HUES64 (cell line): ENCODE measurements at regions not wholly inside any gene's neighbourhood (a gene's known extent, or its start where the extent isn't known, plus 50 kb on each side); places are given as distances from the start of the nearest gene placed in this dataset.
"Not testable (repeated sequence)": the region's sequence is repeated elsewhere in the genome, so short reads cannot be mapped to it uniquely, and the experiment has no call there.

Experiments
- H3K27ac ChIP-seq: 2 replicates; pipeline ENCODE4 v1.7.0; 2013; ENCODE audit warnings: low read depth, low read length, inconsistent platforms
- H3K27me3 ChIP-seq: 2 replicates; pipeline ENCODE4 v1.6.1; 2013; ENCODE audit warnings: mild to moderate bottlenecking, low read length; ENCODE audit not compliant: insufficient read depth
- H3K36me3 ChIP-seq: 2 replicates; pipeline ENCODE4 v1.6.1; 2013; ENCODE audit warnings: mild to moderate bottlenecking, low read length; ENCODE audit not compliant: insufficient read depth
- H3K4me1 ChIP-seq: 2 replicates; pipeline ENCODE4 v1.6.1; 2013; ENCODE audit warnings: mild to moderate bottlenecking, low read length, moderate library complexity; ENCODE audit not compliant: insufficient read depth
- H3K4me3 ChIP-seq: 2 replicates; pipeline ENCODE4 v1.5.1; 2013; ENCODE audit warnings: mild to moderate bottlenecking, low read length, moderate library complexity
- H3K9ac ChIP-seq: 2 replicates; pipeline ENCODE4 v1.6.1; 2013; ENCODE audit warnings: mild to moderate bottlenecking, low read depth, low read length
- H3K9me3 ChIP-seq: 2 replicates; pipeline ENCODE4 v1.6.1; 2013; ENCODE audit warnings: low read depth, low read length; ENCODE audit not compliant: insufficient read depth
- WGBS: fragments of 150-250, 120-280 bp; methylation state at CpG from one replicate; pipeline ENCODE4 v1.1.7; 2013; ENCODE audit warnings: missing lambda C conversion rate; 5-methylcytosine and 5-hydroxymethylcytosine counted together

- 100% methylated on average over 1 of the region's 1 CpG for WGBS
- Histone ChIP-seq H3K9me3 (peaks cover 6% of the 10 kb centered on the region; the same call in 1 of the 2 replicates), H3K9ac (no peak overlapping the region), H3K27ac (no peak overlapping the region), H3K27me3 (no peaks in the 10 kb centered on the region), H3K36me3 (no peaks in the 10 kb centered on the region), H3K4me1 (no peaks in the 10 kb centered on the region), H3K4me3 (no peak overlapping the region)
Observed at GRCh38 chr1:121471523-121471922, 286.7 kb downstream of the SRGAP2C start.

GRCh38 chr1:121472017-121472416, 287.2 kb downstream of the SRGAP2C start:
- no peaks in the 10 kb centered on the region for H3K36me3 ChIP-seq
- WGBS: 90% methylated on average over 4 of the region's 4 CpGs

GRCh38 chr1:121483234-121483633, 298.5 kb downstream of the SRGAP2C start:
- H3K4me1 ChIP-seq: no peaks in the 10 kb centered on the region
- H3K4me3 ChIP-seq: no peak overlapping the region
- H3K9me3 ChIP-seq: peaks cover 2% of the 10 kb centered on the region; the same call in 1 of the 2 replicates
- no peaks in the 10 kb centered on the region for H3K27me3 ChIP-seq
- no peaks in the 10 kb centered on the region for H3K36me3 ChIP-seq
- H3K9ac ChIP-seq: no peak overlapping the region
- no peak overlapping the region for H3K27ac ChIP-seq

More at GRCh38 chr1:121472017-121472416, 287.2 kb downstream of the SRGAP2C start:
- H3K27ac ChIP-seq: no peak overlapping the region
- no peaks in the 10 kb centered on the region for H3K4me1 ChIP-seq
- no peak overlapping the region for H3K9ac ChIP-seq
- peaks cover 11% of the 10 kb centered on the region for H3K9me3 ChIP-seq
- H3K27me3 ChIP-seq: no peaks in the 10 kb centered on the region
- no peak overlapping the region for H3K4me3 ChIP-seq

GRCh38 chr1:121483961-121484424, 299.2 kb downstream of the SRGAP2C start:
- H3K27me3 ChIP-seq: no peaks in the 10 kb centered on the region
- H3K27ac ChIP-seq: no peak overlapping the region
- H3K36me3 ChIP-seq: no peaks in the 10 kb centered on the region

GRCh38 chr1:121494796-121495195, 310.0 kb downstream of the SRGAP2C start:
- not testable (repeated sequence) for H3K4me1 ChIP-seq, H3K27me3 ChIP-seq, H3K4me3 ChIP-seq, H3K9ac ChIP-seq, H3K9me3 ChIP-seq, H3K27ac ChIP-seq, H3K36me3 ChIP-seq

More at GRCh38 chr1:121483961-121484424, 299.2 kb downstream of the SRGAP2C start:
- Histone ChIP-seq H3K9ac (no peak overlapping the region), H3K9me3 (peaks cover 2% of the 10 kb centered on the region; the same call in 1 of the 2 replicates), H3K4me3 (no peak overlapping the region), H3K4me1 (no peaks in the 10 kb centered on the region)

GRCh38 chr1:121511455-121511854, 326.7 kb downstream of the SRGAP2C start:
- not testable (repeated sequence) for H3K27me3 ChIP-seq, H3K4me3 ChIP-seq, H3K4me1 ChIP-seq, H3K27ac ChIP-seq, H3K36me3 ChIP-seq, H3K9ac ChIP-seq
- WGBS: 88% methylated on average over 5 of the region's 5 CpGs
- 0 out of 2 replicates have a peak, but pooled peaks cover 10% of the 10 kb centered on the region for H3K9me3 ChIP-seq

- H3K27me3 ChIP-seq, H3K36me3 ChIP-seq, H3K4me1 ChIP-seq, H3K27ac ChIP-seq, H3K9ac ChIP-seq, H3K4me3 ChIP-seq: not testable (repeated sequence)
- 0 out of 2 replicates have a peak, but pooled peaks cover 10% of the 10 kb centered on the region for H3K9me3 ChIP-seq
- WGBS: 93% methylated on average over 1 of the region's 1 CpG
Observed at GRCh38 chr1:121511876-121512275, 327.1 kb downstream of the SRGAP2C start.

GRCh38 chr1:121515235-121515634, 330.5 kb downstream of the SRGAP2C start:
- H3K4me1 ChIP-seq: peaks cover 8% of the 10 kb centered on the region; the same call in 1 of the 2 replicates
- no peak overlapping the region for H3K4me3 ChIP-seq
- no peak overlapping the region for H3K27ac ChIP-seq
- 94% methylated on average over 2 of the region's 2 CpGs for WGBS
- H3K9me3 ChIP-seq: 0 out of 2 replicates have a peak, but pooled peaks cover 3% of the 10 kb centered on the region
- no peak overlapping the region for H3K9ac ChIP-seq
- no peaks in the 10 kb centered on the region for H3K36me3 ChIP-seq
- peaks cover 5% of the 10 kb centered on the region; the same call in 1 of the 2 replicates for H3K27me3 ChIP-seq

- H3K4me3 ChIP-seq: no peak overlapping the region
- H3K27ac ChIP-seq: no peak overlapping the region
- no peaks in the 10 kb centered on the region for H3K36me3 ChIP-seq
- WGBS: 97% methylated on average over 6 of the region's 8 CpGs
- H3K9me3 ChIP-seq: 0 out of 2 replicates have a peak, but pooled peaks cover 3% of the 10 kb centered on the region
- peaks cover 8% of the 10 kb centered on the region; the same call in 1 of the 2 replicates for H3K4me1 ChIP-seq
- H3K9ac ChIP-seq: no peak overlapping the region
- H3K27me3 ChIP-seq: peaks cover 7% of the 10 kb centered on the region; the same call in 1 of the 2 replicates
Observed at GRCh38 chr1:121516234-121516967, 331.6 kb downstream of the SRGAP2C start.

GRCh38 chr1:121517586-121518230, 332.9 kb downstream of the SRGAP2C start:
- Histone ChIP-seq H3K9ac (no peak overlapping the region), H3K27ac (no peak overlapping the region), H3K36me3 (no peaks in the 10 kb centered on the region)

GRCh38 chr1:121518726-121519041, 333.9 kb downstream of the SRGAP2C start:
- no peaks in the 10 kb centered on the region for H3K9me3 ChIP-seq
- H3K9ac ChIP-seq: peak overlapping the region; percentile 85
- H3K36me3 ChIP-seq: no peaks in the 10 kb centered on the region
- H3K4me1 ChIP-seq: peaks cover 8% of the 10 kb centered on the region; the same call in 1 of the 2 replicates
- H3K27me3 ChIP-seq: peaks cover 7% of the 10 kb centered on the region; the same call in 1 of the 2 replicates
- H3K27ac ChIP-seq: no peak overlapping the region
- H3K4me3 ChIP-seq: peak overlapping the region; percentile 71
- WGBS: 30% methylated on average over 8 of the region's 8 CpGs

More at GRCh38 chr1:121517586-121518230, 332.9 kb downstream of the SRGAP2C start:
- H3K4me3 ChIP-seq: no peak overlapping the region
- peaks cover 8% of the 10 kb centered on the region; the same call in 1 of the 2 replicates for H3K4me1 ChIP-seq
- H3K9me3 ChIP-seq: 0 out of 2 replicates have a peak, but pooled peaks cover 3% of the 10 kb centered on the region
- H3K27me3 ChIP-seq: peaks cover 7% of the 10 kb centered on the region; the same call in 1 of the 2 replicates
- 88% methylated on average over 6 of the region's 9 CpGs for WGBS
